ENCODE measurements at regions not wholly inside any gene's neighbourhood (a gene's known extent, or its start where the extent isn't known, plus 50 kb on each side); places are given as distances from the start of the nearest gene placed in this dataset.

DNA sequence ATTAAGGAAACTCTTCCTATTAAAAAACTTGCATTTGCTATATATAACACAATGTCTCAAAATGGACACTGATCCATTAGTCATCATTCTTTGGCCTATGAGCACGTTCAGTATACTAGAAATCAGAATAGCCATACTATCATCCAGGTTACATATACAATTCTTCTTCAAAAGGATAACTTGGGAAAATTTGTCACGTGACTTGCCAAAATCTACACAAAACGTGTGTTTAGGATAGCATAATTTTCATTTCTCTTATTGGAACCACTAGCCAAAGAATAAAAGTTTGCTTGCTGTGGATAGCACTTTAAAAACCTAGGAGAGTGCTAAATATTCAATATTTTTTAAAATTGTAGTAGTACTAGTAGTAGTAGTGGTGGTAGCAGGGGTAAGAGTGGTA lies 714.3 kb upstream of the FOXG1 start:
- DNase-seq: no peak
- ATAC-seq: no peak
- no peaks in the 10 kb centered on the region for H3K4me1 ChIP-seq
- intact Hi-C loops (cut with DNase I): no loop called here
- no peak overlapping the region for H3K27ac ChIP-seq
- no peaks in the 10 kb centered on the region for H3K27me3 ChIP-seq
- H3K4me3 ChIP-seq: no peak overlapping the region
- TF ChIP-seq, protein P1, sequence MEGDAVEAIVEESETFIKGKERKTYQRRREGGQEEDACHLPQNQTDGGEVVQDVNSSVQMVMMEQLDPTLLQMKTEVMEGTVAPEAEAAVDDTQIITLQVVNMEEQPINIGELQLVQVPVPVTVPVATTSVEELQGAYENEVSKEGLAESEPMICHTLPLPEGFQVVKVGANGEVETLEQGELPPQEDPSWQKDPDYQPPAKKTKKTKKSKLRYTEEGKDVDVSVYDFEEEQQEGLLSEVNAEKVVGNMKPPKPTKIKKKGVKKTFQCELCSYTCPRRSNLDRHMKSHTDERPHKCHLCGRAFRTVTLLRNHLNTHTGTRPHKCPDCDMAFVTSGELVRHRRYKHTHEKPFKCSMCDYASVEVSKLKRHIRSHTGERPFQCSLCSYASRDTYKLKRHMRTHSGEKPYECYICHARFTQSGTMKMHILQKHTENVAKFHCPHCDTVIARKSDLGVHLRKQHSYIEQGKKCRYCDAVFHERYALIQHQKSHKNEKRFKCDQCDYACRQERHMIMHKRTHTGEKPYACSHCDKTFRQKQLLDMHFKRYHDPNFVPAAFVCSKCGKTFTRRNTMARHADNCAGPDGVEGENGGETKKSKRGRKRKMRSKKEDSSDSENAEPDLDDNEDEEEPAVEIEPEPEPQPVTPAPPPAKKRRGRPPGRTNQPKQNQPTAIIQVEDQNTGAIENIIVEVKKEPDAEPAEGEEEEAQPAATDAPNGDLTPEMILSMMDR (IDR thresholded peaks at IDR 0.05): no peak
- no peaks in the 10 kb centered on the region for H3K9me3 ChIP-seq
- H3K36me3 ChIP-seq: no peaks in the 10 kb centered on the region

DNA sequence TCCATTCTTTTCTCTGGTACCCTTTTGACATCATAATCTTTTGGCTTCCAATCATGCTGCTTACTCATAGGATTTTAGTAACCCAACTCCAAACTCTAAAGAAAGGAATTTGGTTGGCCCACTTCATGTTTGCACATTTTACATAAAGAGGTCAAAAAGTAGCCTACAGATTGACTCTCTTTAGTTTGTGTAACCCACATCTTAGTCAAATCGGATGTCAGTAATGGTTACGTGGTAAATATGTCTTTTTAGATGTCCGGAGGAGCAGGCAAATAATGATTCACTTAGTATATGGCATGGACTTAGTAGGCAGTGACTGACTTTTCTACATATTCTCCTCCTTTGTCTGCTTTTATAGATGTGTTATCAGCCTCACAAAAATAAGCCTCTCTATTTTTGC lies 711.6 kb upstream of the FOXG1 start:
- Histone ChIP-seq H3K9me3 (no peaks in the 10 kb centered on the region), H3K36me3 (no peaks in the 10 kb centered on the region), H3K27me3 (no peaks in the 10 kb centered on the region), H3K4me3 (no peak overlapping the region), H3K27ac (no peak overlapping the region), H3K4me1 (peaks cover 8% of the 10 kb centered on the region)
- intact Hi-C loops (cut with DNase I): no loop called here
- TF ChIP-seq, protein P1 (IDR thresholded peaks at IDR 0.05): no peak
- DNase-seq (no peak), ATAC-seq (no peak)

DNA sequence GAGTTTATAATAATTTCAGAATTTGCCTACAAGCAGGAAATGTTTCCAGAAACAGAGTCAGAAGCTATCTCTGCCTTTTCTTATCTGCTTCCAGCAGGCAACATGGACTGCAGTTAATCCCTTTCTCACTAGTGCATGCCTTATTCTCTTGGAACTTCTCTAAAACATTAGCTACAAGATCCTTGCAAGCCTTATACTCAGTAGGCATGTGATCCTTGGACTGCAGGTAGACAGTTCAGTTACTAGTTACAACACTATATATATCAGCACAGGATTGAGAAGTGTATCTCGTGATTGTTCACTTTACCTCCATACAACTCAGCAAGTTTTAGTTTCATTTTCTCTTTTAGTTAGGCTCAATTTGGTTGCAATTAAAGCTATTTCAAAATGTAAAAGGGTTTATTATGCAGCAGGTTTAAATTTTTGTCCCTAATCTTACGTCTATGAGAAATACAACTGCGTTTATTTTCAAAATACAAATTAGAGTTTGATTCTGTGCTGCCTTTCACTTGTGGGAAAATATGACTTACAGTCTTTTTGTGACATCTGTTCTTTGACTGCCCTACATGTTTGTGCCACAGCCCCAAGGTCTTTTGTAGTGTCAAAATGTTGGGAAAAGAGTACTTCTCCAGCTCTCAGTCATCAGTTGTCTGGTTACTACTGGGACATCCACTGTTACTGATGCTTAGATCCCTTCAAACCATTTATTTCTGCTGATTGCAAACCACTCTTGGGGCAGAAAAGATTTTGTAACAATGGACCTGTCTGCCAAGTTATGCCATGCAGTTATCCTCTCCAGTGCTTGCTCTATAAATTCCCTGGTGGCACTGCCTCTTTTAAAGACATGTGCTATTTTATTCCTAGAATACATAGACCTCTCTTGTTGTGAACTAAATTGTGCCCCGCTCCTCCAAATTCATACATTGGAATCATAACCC lies 709.0 kb upstream of the FOXG1 start:
- Histone ChIP-seq H3K27me3 (no peaks in the 10 kb centered on the region), H3K27ac (no peak overlapping the region), H3K36me3 (no peaks in the 10 kb centered on the region), H3K4me3 (peak overlapping the region; percentile 35), H3K4me1 (peaks cover 8% of the 10 kb centered on the region), H3K9me3 (no peaks in the 10 kb centered on the region)
- intact Hi-C loops (cut with DNase I): no loop called here
- ATAC-seq: peak; percentile 72
- TF ChIP-seq, protein P1 (IDR thresholded peaks at IDR 0.05): no peak
- no peak for DNase-seq

DNA sequence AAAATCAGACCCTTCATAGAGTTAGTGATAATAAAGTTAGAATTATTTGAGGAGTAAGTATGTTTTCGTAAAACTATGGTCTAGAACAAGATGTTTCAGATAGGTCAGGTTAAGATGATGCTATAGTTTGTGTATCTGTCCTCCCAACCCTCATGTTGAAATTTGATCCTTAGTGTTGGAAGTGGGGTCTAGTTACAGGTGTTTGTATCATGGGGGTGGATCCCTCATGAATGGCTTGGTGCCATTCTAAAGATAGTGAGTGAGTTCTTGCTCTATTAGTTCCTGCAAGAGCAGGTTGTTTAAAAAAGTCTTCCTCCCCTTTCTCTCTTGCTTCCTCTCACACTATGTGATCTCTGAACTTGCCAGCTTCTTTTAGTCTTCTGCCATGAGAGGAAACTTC lies 707.3 kb upstream of the FOXG1 start:
- no peaks in the 10 kb centered on the region for H3K9me3 ChIP-seq
- H3K27ac ChIP-seq: no peak overlapping the region
- TF ChIP-seq, protein P1 (IDR thresholded peaks at IDR 0.05): no peak
- no peaks in the 10 kb centered on the region for H3K27me3 ChIP-seq
- H3K4me1 ChIP-seq: peaks cover 8% of the 10 kb centered on the region
- intact Hi-C loops (cut with DNase I): no loop called here
- ATAC-seq (no peak), DNase-seq (no peak)
- H3K36me3 ChIP-seq: no peaks in the 10 kb centered on the region
- no peak overlapping the region for H3K4me3 ChIP-seq

DNA sequence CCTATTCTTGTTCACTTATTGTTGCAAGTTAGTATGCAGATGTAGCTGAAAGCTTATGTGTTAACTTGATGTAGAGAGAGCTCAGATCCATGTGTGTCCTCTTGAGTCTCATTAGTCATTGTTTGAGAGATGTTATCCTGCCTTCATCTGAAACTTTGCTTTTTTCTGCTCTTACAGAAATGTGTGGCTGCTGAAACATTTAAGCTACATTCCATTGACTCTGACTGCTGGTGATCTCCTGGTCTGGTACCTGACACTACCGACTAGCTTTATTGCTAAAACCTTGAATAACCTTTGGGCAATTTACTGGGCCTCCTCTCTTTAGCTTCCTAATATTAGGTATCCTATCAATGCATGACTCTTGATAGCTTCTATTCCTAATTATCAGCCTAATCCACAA lies 705.6 kb upstream of the FOXG1 start:
- Histone ChIP-seq H3K27ac (no peak overlapping the region), H3K36me3 (no peaks in the 10 kb centered on the region), H3K9me3 (no peaks in the 10 kb centered on the region), H3K4me3 (no peak overlapping the region), H3K4me1 (peaks cover 8% of the 10 kb centered on the region), H3K27me3 (no peaks in the 10 kb centered on the region)
- ATAC-seq: no peak
- TF ChIP-seq, protein P1 (IDR thresholded peaks at IDR 0.05): no peak
- intact Hi-C loops (cut with DNase I): no loop called here
- no peak for DNase-seq
